ENCODE measurements at regions not wholly inside any gene's neighbourhood (a gene's known extent, or its start where the extent isn't known, plus 50 kb on each side); places are given as distances from the start of the nearest gene placed in this dataset.

DNA sequence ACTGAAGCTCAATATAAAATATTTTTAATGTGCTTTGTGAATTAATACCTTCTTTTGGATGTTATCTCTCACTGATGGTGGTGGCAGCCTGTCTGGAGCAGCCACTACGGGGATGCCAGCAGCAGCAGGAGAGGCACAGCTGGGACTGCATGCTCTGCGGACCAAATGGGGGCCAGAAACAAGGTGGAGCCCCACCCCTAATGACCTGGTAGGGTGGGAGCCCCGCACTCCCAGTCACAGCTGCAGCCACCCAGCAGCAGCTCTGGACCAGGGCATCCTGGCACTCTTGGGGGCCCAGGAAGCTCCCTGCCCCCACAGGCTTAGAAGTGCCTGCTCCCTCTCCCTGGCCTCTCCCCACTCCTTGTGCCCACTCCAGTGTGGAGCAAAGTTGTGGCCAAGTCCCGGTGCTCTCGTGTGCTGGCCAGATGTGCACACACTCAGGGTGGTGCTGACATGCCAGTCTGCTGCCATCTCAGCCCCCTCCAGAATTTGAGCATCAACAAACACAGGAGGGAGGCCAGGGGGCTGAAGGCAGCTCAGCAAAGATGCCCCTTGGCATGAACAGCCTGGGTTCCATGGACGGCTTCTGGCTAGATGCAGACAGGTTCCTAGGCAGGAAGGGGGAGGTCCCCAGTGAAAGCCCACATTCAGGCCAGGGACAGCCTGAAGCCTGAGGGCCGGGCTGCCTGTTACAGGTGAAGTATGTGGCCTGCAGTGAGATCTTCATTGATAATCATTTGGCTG, 696.7 kb upstream of the SLITRK5 start:
- DNase-seq (ENCODE audit: low read depth): no peak
- no peak overlapping the region for H3K4me3 ChIP-seq (ENCODE audit: low read length)
- TF ChIP-seq, protein P1, sequence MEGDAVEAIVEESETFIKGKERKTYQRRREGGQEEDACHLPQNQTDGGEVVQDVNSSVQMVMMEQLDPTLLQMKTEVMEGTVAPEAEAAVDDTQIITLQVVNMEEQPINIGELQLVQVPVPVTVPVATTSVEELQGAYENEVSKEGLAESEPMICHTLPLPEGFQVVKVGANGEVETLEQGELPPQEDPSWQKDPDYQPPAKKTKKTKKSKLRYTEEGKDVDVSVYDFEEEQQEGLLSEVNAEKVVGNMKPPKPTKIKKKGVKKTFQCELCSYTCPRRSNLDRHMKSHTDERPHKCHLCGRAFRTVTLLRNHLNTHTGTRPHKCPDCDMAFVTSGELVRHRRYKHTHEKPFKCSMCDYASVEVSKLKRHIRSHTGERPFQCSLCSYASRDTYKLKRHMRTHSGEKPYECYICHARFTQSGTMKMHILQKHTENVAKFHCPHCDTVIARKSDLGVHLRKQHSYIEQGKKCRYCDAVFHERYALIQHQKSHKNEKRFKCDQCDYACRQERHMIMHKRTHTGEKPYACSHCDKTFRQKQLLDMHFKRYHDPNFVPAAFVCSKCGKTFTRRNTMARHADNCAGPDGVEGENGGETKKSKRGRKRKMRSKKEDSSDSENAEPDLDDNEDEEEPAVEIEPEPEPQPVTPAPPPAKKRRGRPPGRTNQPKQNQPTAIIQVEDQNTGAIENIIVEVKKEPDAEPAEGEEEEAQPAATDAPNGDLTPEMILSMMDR (conservative IDR thresholded peaks at IDR 0.05; ENCODE audit: low read depth, low read length): no peak

DNA sequence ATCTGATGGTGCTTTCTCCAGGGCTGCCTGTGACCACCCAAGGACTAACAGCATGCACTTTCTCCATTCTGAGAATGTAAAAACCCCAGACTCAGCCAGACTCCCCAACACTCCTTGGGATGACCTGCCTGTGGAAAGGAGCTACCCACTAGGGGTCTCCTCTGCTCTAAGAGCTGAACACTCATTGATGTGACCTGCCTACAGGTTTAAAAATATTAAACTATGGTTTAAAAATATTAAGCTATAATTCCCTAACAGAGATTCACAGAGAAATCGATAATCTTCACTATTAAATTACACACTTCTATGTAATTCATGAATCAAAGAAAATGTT, 696.2 kb upstream of the SLITRK5 start:
- DNase-seq (ENCODE audit: low read depth): no peak
- H3K4me3 ChIP-seq (ENCODE audit: low read length): no peak overlapping the region
- TF ChIP-seq, protein P1 (conservative IDR thresholded peaks at IDR 0.05; ENCODE audit: low read depth, low read length): peak; percentile 26

DNA sequence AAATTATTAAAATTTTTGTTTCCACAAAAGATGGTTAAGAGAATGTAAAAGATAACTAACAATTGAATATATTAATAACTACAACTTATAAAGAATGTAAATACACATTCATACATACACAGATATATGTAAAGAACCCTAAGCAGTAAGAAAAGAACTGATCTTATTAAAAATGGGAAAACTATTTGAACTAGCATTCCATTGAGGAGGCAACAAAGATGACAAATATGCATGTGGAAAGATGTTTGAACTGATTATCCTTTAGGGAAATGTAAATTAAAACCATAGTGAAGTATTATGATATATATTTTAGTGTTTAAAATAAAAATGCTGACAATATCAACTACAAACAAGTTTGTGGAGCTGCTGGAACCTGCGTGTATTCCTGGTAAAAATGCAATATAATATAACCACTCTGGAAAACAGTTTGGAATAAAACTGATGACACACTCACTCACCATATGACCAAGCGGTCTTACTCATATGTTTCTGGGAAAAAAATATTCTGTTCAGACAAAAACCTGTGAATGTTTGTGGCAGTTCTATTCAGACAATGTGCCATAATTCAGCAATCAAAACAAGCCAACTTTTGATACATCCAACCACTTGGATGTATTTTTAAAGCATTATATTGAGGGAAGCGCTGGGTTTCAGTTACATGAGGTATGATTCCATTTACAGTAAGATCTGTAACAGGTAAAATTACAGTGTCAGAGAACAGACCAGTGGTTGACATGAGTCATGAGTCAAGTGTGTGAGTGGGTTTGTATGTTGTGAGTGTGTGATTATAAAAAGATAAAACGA, 694.4 kb upstream of the SLITRK5 start:
- no peak overlapping the region for H3K4me3 ChIP-seq (ENCODE audit: low read length)
- TF ChIP-seq, protein P1 (conservative IDR thresholded peaks at IDR 0.05; ENCODE audit: low read depth, low read length): no peak
- DNase-seq (ENCODE audit: low read depth): no peak

DNA sequence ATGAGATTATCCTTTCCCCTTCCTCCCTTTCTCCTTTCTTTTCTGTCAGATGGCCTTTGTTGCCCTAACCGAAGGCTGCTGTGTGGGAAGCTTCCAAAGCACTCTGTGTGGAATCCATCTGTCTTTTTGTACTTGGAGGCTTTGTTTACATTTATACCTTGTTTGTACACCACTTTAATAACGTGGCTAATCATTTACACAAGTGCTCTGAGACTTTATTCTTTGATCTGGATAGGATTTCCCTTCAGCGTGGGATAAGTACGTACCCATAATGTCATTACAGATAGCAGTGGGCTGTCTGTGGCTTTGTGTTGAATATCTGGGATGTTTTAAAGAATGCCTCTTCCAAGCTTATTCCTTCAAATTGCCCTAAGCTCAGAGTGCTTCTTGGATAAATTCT, 684.7 kb upstream of the SLITRK5 start:
- H3K4me3 ChIP-seq (ENCODE audit: low read length): no peak overlapping the region
- DNase-seq (ENCODE audit: low read depth): no peak
- TF ChIP-seq, protein P1 (conservative IDR thresholded peaks at IDR 0.05; ENCODE audit: low read depth, low read length): no peak

DNA sequence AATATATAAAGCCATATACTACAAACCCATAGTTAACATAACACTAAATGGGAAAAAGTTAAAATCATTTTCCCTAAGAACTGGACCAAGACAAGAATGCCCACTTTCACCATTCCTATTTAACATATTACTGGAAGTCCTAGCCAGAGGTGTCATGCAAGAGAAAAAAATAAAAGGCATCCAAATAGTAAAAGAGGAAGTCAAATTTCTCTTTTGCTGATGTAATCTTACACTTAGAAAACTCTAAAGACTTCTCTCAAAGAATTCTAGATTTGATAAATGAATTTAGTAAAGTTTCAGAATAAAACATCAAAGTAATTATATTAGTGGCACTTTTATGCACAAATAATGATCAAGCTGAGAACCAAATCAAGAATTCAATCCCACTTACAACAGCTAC, 678.9 kb upstream of the SLITRK5 start:
- H3K4me3 ChIP-seq (ENCODE audit: low read length): no peak overlapping the region
- no peak for DNase-seq (ENCODE audit: low read depth)
- TF ChIP-seq, protein P1 (conservative IDR thresholded peaks at IDR 0.05; ENCODE audit: low read depth, low read length): no peak

DNA sequence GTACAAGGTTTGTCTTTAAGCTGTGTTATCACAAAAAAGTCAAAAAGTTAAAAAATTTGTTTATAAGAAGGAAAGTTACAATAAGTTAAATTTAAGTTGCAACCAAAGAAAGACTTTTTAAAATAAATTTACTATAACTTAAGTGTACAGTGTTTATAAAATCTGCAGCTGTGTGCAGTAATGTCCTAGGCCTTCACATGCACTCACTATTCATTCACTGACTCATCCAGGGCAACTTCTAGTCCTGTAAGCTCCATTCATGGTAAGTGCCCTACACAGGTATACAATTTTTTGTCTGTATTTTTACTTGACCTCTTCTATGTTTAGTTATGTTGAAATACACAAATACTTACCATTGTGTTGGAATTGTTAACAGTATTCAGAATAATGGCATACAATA, 667.9 kb upstream of the SLITRK5 start:
- no peak for DNase-seq (ENCODE audit: low read depth)
- TF ChIP-seq, protein P1 (conservative IDR thresholded peaks at IDR 0.05; ENCODE audit: low read depth, low read length): no peak
- no peak overlapping the region for H3K4me3 ChIP-seq (ENCODE audit: low read length)

DNA sequence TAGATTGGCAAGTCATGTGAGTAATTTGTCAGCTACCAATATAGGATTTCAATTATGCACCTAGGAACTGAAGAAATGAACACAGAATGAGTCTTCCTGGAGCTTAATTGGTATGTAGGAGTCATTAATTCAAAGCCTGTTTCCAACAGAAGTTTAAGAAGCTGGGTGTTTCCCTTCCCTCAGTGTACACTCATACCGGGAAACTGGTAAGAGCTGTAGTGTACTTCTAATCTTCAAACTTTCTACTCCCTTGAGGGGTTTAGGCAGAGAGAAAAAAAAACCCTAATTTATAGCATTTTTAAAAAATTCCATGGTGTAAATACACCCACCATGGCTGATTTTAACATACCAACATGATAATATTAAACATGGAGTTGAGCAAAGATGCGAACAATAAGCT, 665.7 kb upstream of the SLITRK5 start:
- no peak for DNase-seq (ENCODE audit: low read depth)
- H3K4me3 ChIP-seq (ENCODE audit: low read length): no peak overlapping the region
- TF ChIP-seq, protein P1 (conservative IDR thresholded peaks at IDR 0.05; ENCODE audit: low read depth, low read length): no peak

Data from retinal pigment epithelial cell (primary cell).